Bronchial epithelial cell (primary cell): ENCODE measurements at regions not wholly inside any gene's neighbourhood (a gene's known extent, or its start where the extent isn't known, plus 50 kb on each side); places are given as distances from the start of the nearest gene placed in this dataset.
"Not testable (repeated sequence)": the region's sequence is repeated elsewhere in the genome, so short reads cannot be mapped to it uniquely, and the experiment has no call there.

Source experiments
- DNase-seq: peaks from one replicate; pipeline ENCODE4 v3.0.0-alpha.2; 2010; ENCODE audit warnings: low read depth
- FAIRE-seq: peaks from 2 replicates; lab custom pipeline; 2011; peaks lifted over from hg19 to GRCh38; lab: Jason Lieb, UNC
- H3K27me3 ChIP-seq: 2 replicates; pipeline ENCODE4 v1.5.1; 2011; ENCODE audit warnings: low read length; ENCODE audit not compliant: control insufficient read depth, insufficient read depth
- H3K36me3 ChIP-seq: 2 replicates; pipeline ENCODE4 v1.5.1; 2011; ENCODE audit warnings: low read length; ENCODE audit not compliant: control insufficient read depth, insufficient read depth
- H3K4me3 ChIP-seq: 2 replicates; pipeline ENCODE4 v1.5.1; 2011; ENCODE audit warnings: mild to moderate bottlenecking, low read depth, low read length, control low read depth
- CTCF ChIP-seq: IDR thresholded peaks from 2 replicates; pipeline ENCODE4 v1.5.1; 2011; ENCODE audit warnings: mild to moderate bottlenecking, moderate library complexity, low read length, control low read depth, inconsistent platforms; ENCODE audit not compliant: insufficient read depth, severe bottlenecking

DNA sequence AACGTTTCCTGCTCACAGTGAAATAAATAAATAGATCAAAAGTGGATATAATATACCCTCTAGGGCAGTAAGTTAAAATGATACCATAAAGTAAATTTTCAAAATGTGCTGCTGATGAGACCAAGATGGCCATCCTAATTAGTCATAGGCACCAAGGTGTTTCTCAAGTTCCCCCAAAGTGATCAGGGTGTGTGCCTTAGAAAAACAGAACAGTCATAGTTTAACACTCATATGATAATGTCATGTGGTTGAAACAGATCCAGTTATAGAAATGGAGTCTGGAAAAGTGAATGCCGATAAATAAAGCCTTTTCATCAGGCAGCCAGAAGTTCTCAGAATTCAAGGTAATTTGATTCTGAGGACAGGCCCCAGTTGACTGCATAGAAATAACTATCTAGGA, 161.5 kb upstream of the CDKN2B start:
- DNase-seq = peak; percentile 82
- no peak for TF ChIP-seq CTCF
- no peak for FAIRE-seq
- Histone ChIP-seq H3K27me3 (no peaks in the 10 kb centered on the region), H3K36me3 (no peaks in the 10 kb centered on the region), H3K4me3 (no peak overlapping the region)

GRCh38 chr9:22170990-22171670, 162.0 kb upstream of the CDKN2B start:
- H3K27me3 ChIP-seq = no peaks in the 10 kb centered on the region
- H3K4me3 ChIP-seq = no peak overlapping the region
- no peaks in the 10 kb centered on the region for H3K36me3 ChIP-seq
- no peak for TF ChIP-seq CTCF
- DNase-seq = no peak
- no peak for FAIRE-seq

- FAIRE-seq (no peak), DNase-seq (no peak)
- no peak for TF ChIP-seq CTCF
- H3K27me3 ChIP-seq = no peaks in the 10 kb centered on the region
- H3K36me3 ChIP-seq = no peaks in the 10 kb centered on the region
- no peak overlapping the region for H3K4me3 ChIP-seq
Measured at GRCh38 chr9:22171691-22172090, 162.6 kb upstream of the CDKN2B start.

- Histone ChIP-seq H3K27me3 (no peaks in the 10 kb centered on the region), H3K36me3 (no peaks in the 10 kb centered on the region), H3K4me3 (no peak overlapping the region)
- DNase-seq (no peak), FAIRE-seq (no peak)
- no peak for TF ChIP-seq CTCF
Measured at GRCh38 chr9:22173908-22174307, 164.8 kb upstream of the CDKN2B start.

GRCh38 chr9:22175972-22176545, 167.0 kb upstream of the CDKN2B start:
- H3K36me3 ChIP-seq = no peaks in the 10 kb centered on the region
- no peak overlapping the region for H3K4me3 ChIP-seq
- no peaks in the 10 kb centered on the region for H3K27me3 ChIP-seq
- FAIRE-seq (no peak), DNase-seq (no peak)
- no peak for TF ChIP-seq CTCF

- H3K36me3 ChIP-seq, H3K4me3 ChIP-seq, FAIRE-seq, DNase-seq, H3K27me3 ChIP-seq: not testable (repeated sequence)
Measured at GRCh38 chr9:22181021-22181420, 171.9 kb upstream of the CDKN2B start.
